HCT116 (cell line): ENCODE measurements at regions not wholly inside any gene's neighbourhood (a gene's known extent, or its start where the extent isn't known, plus 50 kb on each side); places are given as distances from the start of the nearest gene placed in this dataset.

Experiments used
- ATAC-seq: fragments of 200-7000 bp; cut with Tn5 transposase; 2 replicates; pipeline ENCODE4 v1.9.1; 2020; ENCODE audit warnings: mild to moderate bottlenecking, moderate library complexity
- BruUV-seq: library from RNA; stranded (reverse); fragments of 400-500 nt; replicated peaks from 2 replicates; lab custom pipeline; 2021; lab: Mats Ljungman, UMichigan
- CTCF ChIA-PET: fragments of 300-600 bp; sonication (Branson Sonifier 250); formaldehyde crosslinking; loops from one replicate; lab custom pipeline; 2021; ENCODE audit warnings: antibody characterized with exemption; lab: Charles Lee
- POLR2A ChIA-PET: fragments of 300-600, 350-600 bp; sonication (Branson Sonifier 250); formaldehyde crosslinking; loops from one replicate; lab custom pipeline; 2021; ENCODE audit warnings: antibody characterized with exemption; lab: Charles Lee
- RAD21 ChIA-PET, 2 experiments: fragments of 300-600 bp; sonication (Branson Sonifier 250); formaldehyde crosslinking; loops; one replicate each; lab custom pipeline; 2023; ENCODE audit warnings: low total read pairs in 2 of 2; ENCODE audit not compliant: uncharacterized antibody in 2 of 2, unreplicated experiment in 2 of 2, low non-redundant PET in 1 of 2; lab: Charles Lee
- DNase-seq: peaks from one replicate; pipeline ENCODE4 v3.0.0-alpha.2; 2010; ENCODE audit warnings: low read depth, low spot score
- H2AFZ ChIP-seq: fragments of 200-600 bp; shearing (Covaris generic), sonication (generic); 2 replicates; pipeline ENCODE4 v1.6.1; 2017; ENCODE audit warnings: low read depth, mixed run types, mixed read lengths, antibody characterized with exemption, low read length; ENCODE audit not compliant: poor library complexity, severe bottlenecking
- H3K27ac ChIP-seq: 2 replicates; pipeline ENCODE4 v1.5.1; 2012; ENCODE audit warnings: low read depth, low read length
- H3K27me3 ChIP-seq: fragments of 200-600 bp; sonication (generic); 2 replicates; pipeline ENCODE4 v1.6.1; 2016; ENCODE audit warnings: mixed run types, low read length, mixed read lengths; ENCODE audit not compliant: insufficient read depth
- H3K36me3 ChIP-seq, 2 experiments: fragments of 200-500 bp in 1 of 2; fragments of 200-600 bp in 1 of 2; sonication (Bioruptor generic) in 1 of 2; sonication (generic) in 1 of 2; 2 replicates each; pipeline versions ENCODE4 v1.5.1 to v1.6.1; 2014 to 2016; ENCODE audit warnings: low read length in 2 of 2, inconsistent platforms in 1 of 2, mixed read lengths in 1 of 2, mixed run types in 1 of 2; ENCODE audit not compliant: insufficient read depth in 2 of 2, control insufficient read depth in 1 of 2
- H3K4me1 ChIP-seq, 2 experiments: fragments of 200-600 bp in 1 of 2; sonication (generic) in 1 of 2; 2 replicates each; pipeline versions ENCODE4 v1.5.1 to v1.6.1; 2012 to 2017; ENCODE audit warnings: low read length in 2 of 2, inconsistent platforms in 1 of 2, mild to moderate bottlenecking in 1 of 2, mixed read lengths in 1 of 2, mixed run types in 1 of 2, moderate library complexity in 1 of 2; ENCODE audit not compliant: insufficient read depth in 2 of 2, control insufficient read depth in 1 of 2
- H3K4me2 ChIP-seq: fragments of 200-600 bp; sonication (generic); 2 replicates; pipeline ENCODE4 v1.6.1; 2017; ENCODE audit warnings: mixed run types, low read length, mixed read lengths
- H3K4me3 ChIP-seq, 2 experiments: fragments of 200-600 bp in 1 of 2; sonication (generic) in 1 of 2; replicated peaks in 1 of 2; 2 replicates each; pipeline ENCODE4 v1.5.1; 2011 to 2016; ENCODE audit warnings: low read length in 2 of 2, control low read depth in 1 of 2, low read depth in 1 of 2, mild to moderate bottlenecking in 1 of 2, mixed read lengths in 1 of 2, mixed run types in 1 of 2
- H3K79me2 ChIP-seq: fragments of 200-600 bp; sonication (generic); 2 replicates; pipeline ENCODE4 v1.6.1; 2017; ENCODE audit warnings: mild to moderate bottlenecking, mixed run types, low read length, moderate library complexity, mixed read lengths; ENCODE audit not compliant: insufficient read depth
- H3K9ac ChIP-seq: fragments of 200-600 bp; sonication (generic); 2 replicates; pipeline ENCODE4 v1.6.1; 2016; ENCODE audit warnings: low read length, mixed read lengths
- H3K9me2 ChIP-seq: fragments of 200-600 bp; sonication (generic), shearing (Covaris generic); 2 replicates; pipeline ENCODE4 v1.6.1; 2017; ENCODE audit warnings: mixed run types, mild to moderate bottlenecking, moderate library complexity; ENCODE audit not compliant: insufficient read depth
- H3K9me3 ChIP-seq, 2 experiments: fragments of 200-500 bp in 1 of 2; fragments of 200-600 bp in 1 of 2; sonication (Bioruptor generic) in 1 of 2; sonication (generic) in 1 of 2; 2 replicates each; pipeline ENCODE4 v1.6.1; 2014 to 2017; ENCODE audit warnings: low read length in 2 of 2, mixed read lengths in 2 of 2, inconsistent platforms in 1 of 2, low read depth in 1 of 2, mild to moderate bottlenecking in 1 of 2, mixed run types in 1 of 2, moderate library complexity in 1 of 2; ENCODE audit not compliant: control insufficient read depth in 1 of 2, insufficient read depth in 1 of 2
- H4K20me1 ChIP-seq: fragments of 200-600 bp; sonication (generic), shearing (Covaris generic); 2 replicates; pipeline ENCODE4 v1.6.1; 2017; ENCODE audit warnings: mixed run types, mild to moderate bottlenecking, moderate library complexity; ENCODE audit not compliant: insufficient read depth
- ATF3 ChIP-seq: IDR thresholded peaks from 2 replicates; pipeline ENCODE4 v1.6.1; 2012
- CEBPB ChIP-seq: IDR thresholded peaks from 2 replicates; pipeline ENCODE4 v1.6.1; 2012; ENCODE audit warnings: low read depth
- CTCF ChIP-seq, 3 experiments: fragments of 200-600 bp in 1 of 3; sonication (generic) in 1 of 3; IDR thresholded peaks in 2 of 3; conservative IDR thresholded peaks in 1 of 3; 2 replicates each; pipeline ENCODE4 v1.5.1; 2012 to 2017; ENCODE audit warnings: low read depth in 2 of 3, low read length in 2 of 3, antibody characterized with exemption in 1 of 3, borderline replicate concordance in 1 of 3, control low read depth in 1 of 3, mild to moderate bottlenecking in 1 of 3, mixed read lengths in 1 of 3, mixed run types in 1 of 3, moderate library complexity in 1 of 3; ENCODE audit not compliant: insufficient read depth in 1 of 3
- EGR1 ChIP-seq: IDR thresholded peaks from 2 replicates; pipeline ENCODE4 v1.6.1; 2012; ENCODE audit warnings: low read depth
- ELF1 ChIP-seq: IDR thresholded peaks from 2 replicates; pipeline ENCODE4 v1.6.1; 2012; ENCODE audit warnings: low read depth, borderline replicate concordance
- EZH2 ChIP-seq: fragments of 200-600 bp; sonication (generic); IDR thresholded peaks from 2 replicates; pipeline ENCODE4 v1.6.1; 2017; ENCODE audit warnings: antibody characterized with exemption, mixed run types
- EZH2phosphoT487 ChIP-seq: fragments of 200-600 bp; IDR thresholded peaks from 2 replicates; pipeline ENCODE4 v1.6.1; 2018; ENCODE audit warnings: antibody characterized with exemption, borderline replicate concordance
- FOSL1 ChIP-seq: IDR thresholded peaks from 2 replicates; pipeline ENCODE4 v1.6.1; 2012; ENCODE audit warnings: low read depth
- MAX ChIP-seq: IDR thresholded peaks from 2 replicates; pipeline ENCODE4 v1.6.1; 2012
- POLR2A ChIP-seq: IDR thresholded peaks from 2 replicates; pipeline ENCODE4 v1.7.0; 2011; ENCODE audit warnings: borderline replicate concordance; ENCODE audit not compliant: insufficient read depth, insufficient read length; ENCODE audit errors: extremely low read depth
- RAD21 ChIP-seq: IDR thresholded peaks from 2 replicates; pipeline ENCODE4 v1.6.1; 2012; ENCODE audit warnings: low read depth, mild to moderate bottlenecking
- REST ChIP-seq: IDR thresholded peaks from 2 replicates; pipeline ENCODE4 v1.6.1; 2012; ENCODE audit warnings: low read depth
- SIN3A ChIP-seq: IDR thresholded peaks from 2 replicates; pipeline ENCODE4 v1.6.1; 2012; ENCODE audit warnings: low read depth
- SRF ChIP-seq: IDR thresholded peaks from 2 replicates; pipeline ENCODE4 v1.6.1; 2012; ENCODE audit warnings: low read depth
- TCF7L2 ChIP-seq: IDR thresholded peaks from 2 replicates; pipeline ENCODE4 v1.7.0; 2011; ENCODE audit warnings: borderline replicate concordance, inconsistent platforms; ENCODE audit not compliant: insufficient read depth, insufficient read length; ENCODE audit errors: extremely low read depth
- YY1 ChIP-seq: IDR thresholded peaks from 2 replicates; pipeline ENCODE4 v1.6.1; 2011; ENCODE audit warnings: low read length, low read depth, moderate library complexity, mild to moderate bottlenecking; ENCODE audit not compliant: insufficient replicate concordance; ENCODE audit errors: extremely low read depth
- ZNF274 ChIP-seq: fragments of 200-500 bp; sonication (Bioruptor generic); IDR thresholded peaks from 2 replicates; pipeline ENCODE4 v1.6.1; 2014; ENCODE audit warnings: mild to moderate bottlenecking, low read depth, low read length, inconsistent platforms
- intact Hi-C: fragments of 100-400 bp; cut with micrococcal nuclease; formaldehyde crosslinking; loops from 2 replicates; pipeline ENCODE4 v1.10.0; 2022

GRCh38 chr2:228374741-228375140, 193.3 kb upstream of the SPHKAP start:
- no peaks in the 10 kb centered on the region for H3K9me2 ChIP-seq
- DNase-seq = no peak
- H3K27ac ChIP-seq = no peak overlapping the region
- no peaks in the 10 kb centered on the region for H3K36me3 ChIP-seq
- H3K4me2 ChIP-seq = no peak overlapping the region
- no peak for ATAC-seq
- H4K20me1 ChIP-seq = no peaks in the 10 kb centered on the region
- H3K9me3 ChIP-seq = no peaks in the 10 kb centered on the region
- no TSS peak for BruUV-seq
- POLR2A ChIA-PET = no interaction called here
- RAD21 ChIA-PET = no interaction called here
- intact Hi-C loops = no loop called here
- no peak overlapping the region for H2AFZ ChIP-seq
- CTCF ChIA-PET = interaction anchor here (0.6 kb wide), 1 partner anchor 960 kb away, joined by 3 read pairs; no protein-coding TSS in a partner anchor
- no peak overlapping the region for H3K4me3 ChIP-seq
- no peak for TF ChIP-seq ELF1
- H3K27me3 ChIP-seq = no peaks in the 10 kb centered on the region
- H3K9ac ChIP-seq = no peak overlapping the region
- H3K79me2 ChIP-seq = no peaks in the 10 kb centered on the region
- H3K4me1 ChIP-seq = no peaks in the 10 kb centered on the region

- intact Hi-C loops = no loop called here
- Histone ChIP-seq H3K9me2 (no peaks in the 10 kb centered on the region), H3K79me2 (no peaks in the 10 kb centered on the region), H3K4me3 (no peak overlapping the region), H4K20me1 (no peaks in the 10 kb centered on the region), H3K27ac (no peak overlapping the region), H3K4me2 (no peak overlapping the region), H3K9me3 (no peaks in the 10 kb centered on the region), H3K4me1 (no peaks in the 10 kb centered on the region), H2AFZ (no peak overlapping the region), H3K9ac (no peak overlapping the region), H3K27me3 (no peaks in the 10 kb centered on the region), H3K36me3 (no peaks in the 10 kb centered on the region)
- RAD21 ChIA-PET = no interaction called here
- no peak for DNase-seq
- no peak for ATAC-seq
- POLR2A ChIA-PET = no interaction called here
- no TSS peak for BruUV-seq
- CTCF ChIA-PET = no interaction called here
- no peak for TF ChIP-seq REST
- no peak for TF ChIP-seq ATF3
- no peak for TF ChIP-seq RAD21
- TF ChIP-seq YY1 = no peak
- no peak for TF ChIP-seq EZH2
- TF ChIP-seq ELF1 = no peak
- no peak for TF ChIP-seq ZNF274
- TF ChIP-seq EZH2phosphoT487 = no peak
- TF ChIP-seq FOSL1 = no peak
- TF ChIP-seq SIN3A = no peak
- TF ChIP-seq CTCF (IDR thresholded peaks at IDR 0.05 in 2 of 3, conservative IDR thresholded peaks at IDR 0.05 in 1 of 3; ENCODE audit: borderline replicate concordance in 1 of 3, insufficient read depth in 1 of 3, low read depth in 2 of 3, low read length in 2 of 3) = no peak
- no peak for TF ChIP-seq POLR2A
- TF ChIP-seq TCF7L2 = no peak
- TF ChIP-seq CEBPB = no peak
- TF ChIP-seq MAX = no peak
- no peak for TF ChIP-seq SRF
- TF ChIP-seq EGR1 = no peak
These were observed 191.7 kb upstream of the SPHKAP start for GRCh38 chr2:228373191-228373590.
